Endodermal cell (in vitro differentiated cells): ENCODE measurements at regions not wholly inside any gene's neighbourhood (a gene's known extent, or its start where the extent isn't known, plus 50 kb on each side); places are given as distances from the start of the nearest gene placed in this dataset.

ENCODE experiments used
- DNase-seq: peaks from one replicate; pipeline ENCODE4 v3.0.0-alpha.2; 2017
- H3K27ac ChIP-seq: 2 replicates; pipeline ENCODE4 v1.5.1; 2013; ENCODE audit warnings: mild to moderate bottlenecking, low read depth, low read length, moderate library complexity
- H3K27me3 ChIP-seq: 2 replicates; pipeline ENCODE4 v1.6.1; 2013; ENCODE audit warnings: mild to moderate bottlenecking, low read length, moderate library complexity; ENCODE audit not compliant: insufficient read depth, control insufficient read depth, poor library complexity, severe bottlenecking
- H3K36me3 ChIP-seq: 2 replicates; pipeline ENCODE4 v1.7.0; 2013; ENCODE audit warnings: mild to moderate bottlenecking, low read length, moderate library complexity; ENCODE audit not compliant: control insufficient read depth, insufficient read depth
- H3K4me1 ChIP-seq: one replicate; pipeline ENCODE4 v1.7.0; 2013; ENCODE audit warnings: low read length; ENCODE audit not compliant: control insufficient read depth, insufficient read depth
- H3K4me3 ChIP-seq: 2 replicates; pipeline ENCODE4 v1.5.1; 2013; ENCODE audit warnings: mild to moderate bottlenecking, low read length, moderate library complexity
- H3K9ac ChIP-seq: 2 replicates; pipeline ENCODE4 v1.6.1; 2013; ENCODE audit warnings: mild to moderate bottlenecking, low read length, moderate library complexity; ENCODE audit not compliant: poor library complexity, severe bottlenecking; ENCODE audit errors: extremely low read depth
- H3K9me3 ChIP-seq: 2 replicates; pipeline ENCODE4 v1.6.1; 2013; ENCODE audit warnings: mild to moderate bottlenecking, low read length, moderate library complexity; ENCODE audit not compliant: control insufficient read depth
- H3K27ac Mint-ChIP-seq: 2 replicates; pipeline ENCODE4 v1.8.0; 2020; ENCODE audit warnings: mixed read lengths
- H3K27me3 Mint-ChIP-seq: 2 replicates; pipeline ENCODE4 v1.8.0; 2021; ENCODE audit warnings: mild to moderate bottlenecking, mixed read lengths; ENCODE audit not compliant: insufficient read depth
- H3K36me3 Mint-ChIP-seq: 2 replicates; pipeline ENCODE4 v1.8.0; 2020; ENCODE audit warnings: low read depth, mixed read lengths
- H3K4me1 Mint-ChIP-seq: 2 replicates; pipeline ENCODE4 v1.8.0; 2020; ENCODE audit warnings: mixed read lengths
- H3K4me3 Mint-ChIP-seq: 2 replicates; pipeline ENCODE4 v1.8.0; 2020; ENCODE audit warnings: mild to moderate bottlenecking, moderate library complexity, mixed read lengths
- H3K9me3 Mint-ChIP-seq: 2 replicates; pipeline ENCODE4 v1.8.0; 2020; ENCODE audit warnings: mild to moderate bottlenecking, mixed read lengths
- WGBS, 2 experiments: methylation state at CpG; one replicate each; pipeline versions ENCODE4 v1.1.5 to v1.1.7; 2013; ENCODE audit warnings: missing lambda C conversion rate in 2 of 2, mixed read lengths in 1 of 2; ENCODE audit not compliant: insufficient coverage in 1 of 2, insufficient read length in 1 of 2; 5-methylcytosine and 5-hydroxymethylcytosine counted together
- TF ChIP-seq, protein P1 (sequence below): fragments of 200-600 bp; sonication (generic); conservative IDR thresholded peaks from 2 replicates; pipeline ENCODE4 v1.5.0; 2021; ENCODE audit warnings: antibody characterized with exemption, mild to moderate bottlenecking

DNA sequence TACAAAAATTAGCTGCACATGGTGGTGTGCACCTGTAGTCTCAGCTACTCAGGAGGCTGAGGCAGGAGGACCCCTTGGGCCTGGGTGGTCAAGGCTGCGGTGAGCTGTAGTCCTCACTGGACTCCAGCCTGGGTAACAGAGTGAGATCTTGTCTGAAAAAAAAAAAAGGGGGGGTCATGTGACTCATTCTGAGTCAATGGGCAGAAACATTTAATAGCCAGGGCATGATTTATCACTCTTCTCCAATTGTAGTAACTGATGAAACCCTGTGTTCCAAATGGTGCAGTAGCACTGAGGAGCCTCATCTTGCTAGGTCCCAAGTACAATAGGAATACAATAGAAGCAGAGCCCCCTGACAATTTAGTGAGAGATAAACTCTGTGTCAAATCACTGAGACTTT is 78.9 kb upstream of the CCDC68 start:
- Mint-ChIP-seq H3K4me1 (peaks cover 16% of the 10 kb centered on the region), H3K4me3 (no peak overlapping the region), H3K36me3 (no peaks in the 10 kb centered on the region), H3K27me3 (peaks cover 2% of the 10 kb centered on the region), H3K9me3 (no peaks in the 10 kb centered on the region), H3K27ac (no peak overlapping the region)
- Histone ChIP-seq H3K9me3 (no peaks in the 10 kb centered on the region), H3K27ac (no peak overlapping the region), H3K27me3 (no peaks in the 10 kb centered on the region), H3K36me3 (no peaks in the 10 kb centered on the region), H3K4me1 (no peaks in the 10 kb centered on the region), H3K9ac (no peak overlapping the region), H3K4me3 (no peak overlapping the region)
- 97% methylated on average over 1 of the region's 1 CpG; no CpG with 5 or more reads in 1 of the 2 experiments for WGBS, 2 experiments
- TF ChIP-seq, protein P1, sequence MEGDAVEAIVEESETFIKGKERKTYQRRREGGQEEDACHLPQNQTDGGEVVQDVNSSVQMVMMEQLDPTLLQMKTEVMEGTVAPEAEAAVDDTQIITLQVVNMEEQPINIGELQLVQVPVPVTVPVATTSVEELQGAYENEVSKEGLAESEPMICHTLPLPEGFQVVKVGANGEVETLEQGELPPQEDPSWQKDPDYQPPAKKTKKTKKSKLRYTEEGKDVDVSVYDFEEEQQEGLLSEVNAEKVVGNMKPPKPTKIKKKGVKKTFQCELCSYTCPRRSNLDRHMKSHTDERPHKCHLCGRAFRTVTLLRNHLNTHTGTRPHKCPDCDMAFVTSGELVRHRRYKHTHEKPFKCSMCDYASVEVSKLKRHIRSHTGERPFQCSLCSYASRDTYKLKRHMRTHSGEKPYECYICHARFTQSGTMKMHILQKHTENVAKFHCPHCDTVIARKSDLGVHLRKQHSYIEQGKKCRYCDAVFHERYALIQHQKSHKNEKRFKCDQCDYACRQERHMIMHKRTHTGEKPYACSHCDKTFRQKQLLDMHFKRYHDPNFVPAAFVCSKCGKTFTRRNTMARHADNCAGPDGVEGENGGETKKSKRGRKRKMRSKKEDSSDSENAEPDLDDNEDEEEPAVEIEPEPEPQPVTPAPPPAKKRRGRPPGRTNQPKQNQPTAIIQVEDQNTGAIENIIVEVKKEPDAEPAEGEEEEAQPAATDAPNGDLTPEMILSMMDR: no peak
- no peak for DNase-seq

DNA sequence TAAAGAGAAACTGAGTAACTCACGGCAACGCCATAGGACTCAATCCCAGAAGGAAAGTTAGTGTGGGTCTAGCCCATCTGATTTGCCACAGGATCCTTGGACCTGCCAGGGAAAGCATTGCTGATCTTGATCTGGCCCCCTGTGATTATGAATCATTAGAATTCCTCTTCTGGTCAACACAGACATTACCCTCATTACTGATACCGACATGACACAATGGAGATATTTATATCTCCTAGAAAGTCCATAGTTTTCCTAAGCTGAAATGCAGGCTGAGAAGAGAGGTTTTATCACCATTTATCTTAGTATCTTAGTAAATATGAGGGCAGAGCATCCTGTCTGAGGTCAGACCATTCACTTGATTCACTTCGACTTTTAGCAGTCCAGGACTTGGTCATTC is 75.5 kb upstream of the CCDC68 start:
- no peak for DNase-seq
- no peaks in the 10 kb centered on the region for H3K4me1 ChIP-seq
- H3K36me3 Mint-ChIP-seq: no peaks in the 10 kb centered on the region
- no peaks in the 10 kb centered on the region for H3K27me3 ChIP-seq
- no peak overlapping the region for H3K4me3 Mint-ChIP-seq
- H3K9ac ChIP-seq: no peak overlapping the region
- H3K4me1 Mint-ChIP-seq: peaks cover 10% of the 10 kb centered on the region
- no peaks in the 10 kb centered on the region for H3K9me3 Mint-ChIP-seq
- peaks cover 2% of the 10 kb centered on the region for H3K27me3 Mint-ChIP-seq
- H3K27ac Mint-ChIP-seq: no peak overlapping the region
- H3K27ac ChIP-seq: no peak overlapping the region
- H3K4me3 ChIP-seq: no peak overlapping the region
- H3K36me3 ChIP-seq: no peaks in the 10 kb centered on the region
- H3K9me3 ChIP-seq: no peaks in the 10 kb centered on the region
- TF ChIP-seq, protein P1: no peak
- WGBS, 2 experiments: 95 to 100% methylated on average over 3 to 4 of the region's 4 CpGs

DNA sequence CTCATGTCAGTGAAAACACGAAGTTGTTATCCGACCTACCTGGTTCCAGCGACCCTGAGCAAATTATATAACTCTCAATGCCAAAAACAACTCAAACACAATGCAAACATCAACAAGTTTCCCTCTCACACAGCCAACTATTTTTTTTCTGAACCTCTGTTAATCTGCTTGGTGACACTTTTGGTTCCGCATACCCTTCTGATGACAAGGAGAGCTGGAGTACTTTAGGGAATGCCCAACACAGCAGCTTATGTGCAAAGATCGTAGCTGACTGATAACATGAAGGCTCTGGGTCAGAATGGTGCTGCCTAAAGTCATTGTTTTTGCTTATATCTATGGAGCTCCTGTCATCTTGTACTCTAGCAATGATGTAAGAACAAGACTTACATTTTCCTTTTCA is 72.7 kb upstream of the CCDC68 start:
- WGBS, 2 experiments: 72 to 85% methylated on average over 5 of the region's 5 CpGs

More for the DNA sequence above, 72.7 kb upstream of the CCDC68 start:
- H3K27ac Mint-ChIP-seq: no peak overlapping the region
- no peak for DNase-seq
- no peak overlapping the region for H3K4me3 Mint-ChIP-seq
- Histone ChIP-seq H3K4me1 (no peaks in the 10 kb centered on the region), H3K27ac (no peak overlapping the region), H3K9me3 (no peaks in the 10 kb centered on the region), H3K36me3 (no peaks in the 10 kb centered on the region), H3K4me3 (no peak overlapping the region), H3K9ac (no peak overlapping the region), H3K27me3 (no peaks in the 10 kb centered on the region)
- no peaks in the 10 kb centered on the region for H3K36me3 Mint-ChIP-seq
- peaks cover 10% of the 10 kb centered on the region for H3K4me1 Mint-ChIP-seq
- peaks cover 2% of the 10 kb centered on the region for H3K27me3 Mint-ChIP-seq
- no peaks in the 10 kb centered on the region for H3K9me3 Mint-ChIP-seq
- TF ChIP-seq, protein P1: no peak
